ENCODE measurements at regions not wholly inside any gene's neighbourhood (a gene's known extent, or its start where the extent isn't known, plus 50 kb on each side); places are given as distances from the start of the nearest gene placed in this dataset.

GRCh38 chr5:123960526-123960925 is 448.5 kb downstream of the CSNK1G3 start:
- no peak overlapping the region for H3K27ac ChIP-seq (ENCODE audit: insufficient read length, low read depth, low read length)
- no peak overlapping the region for H4K5ac ChIP-seq (ENCODE audit: insufficient read length, low read depth, low read length)
- no peaks in the 10 kb centered on the region for H4K20me1 ChIP-seq (ENCODE audit: control insufficient read depth, insufficient read depth, insufficient read length)
- H3K56ac ChIP-seq (ENCODE audit: insufficient read length, low read depth, low read length), result no peak overlapping the region
- no peak overlapping the region for H3K23ac ChIP-seq (ENCODE audit: insufficient read length, low read depth, low read length)
- no peaks in the 10 kb centered on the region for H3K4me1 ChIP-seq (ENCODE audit: insufficient read depth, low read length)
- H2BK120ac ChIP-seq (ENCODE audit: low read depth, low read length, poor library complexity, severe bottlenecking), result no peak overlapping the region
- no peak overlapping the region for H4K8ac ChIP-seq (replicated peaks; ENCODE audit: insufficient read length, low read depth, low read length)
- H2AFZ ChIP-seq (ENCODE audit: low read length), result no peak overlapping the region
- TF ChIP-seq CTCF (conservative IDR thresholded peaks at IDR 0.05), result no peak
- H3K4me3 Mint-ChIP-seq, result no peak overlapping the region
- H4K91ac ChIP-seq (ENCODE audit: insufficient read length, low read depth, low read length), result no peak overlapping the region
- no peak overlapping the region for H2BK15ac ChIP-seq (ENCODE audit: low read depth, low read length)
- no peak overlapping the region for H2BK20ac ChIP-seq (ENCODE audit: low read depth, low read length, poor library complexity, severe bottlenecking)
- H3K36me3 Mint-ChIP-seq (ENCODE audit: insufficient read depth in 1 of 3, low read depth in 3 of 3), result peaks cover 0 to 10% (median 10%) of the 10 kb centered on the region in 3 experiments; a peak in 4 of 7 replicates
- H3T11ph ChIP-seq (ENCODE audit: low read length), result no peak overlapping the region
- no peak overlapping the region for H2BK12ac ChIP-seq (ENCODE audit: insufficient read length, low read depth, low read length)
- H3K23me2 ChIP-seq (ENCODE audit: insufficient read length, low read depth, low read length, poor library complexity, severe bottlenecking), result no peaks in the 10 kb centered on the region
- no peak overlapping the region for H3K27ac Mint-ChIP-seq
- no peaks in the 10 kb centered on the region for H3K27me3 Mint-ChIP-seq (ENCODE audit: low read depth)
- H2AK5ac ChIP-seq (ENCODE audit: insufficient read length, low read length), result no peak overlapping the region
- H3K4me1 Mint-ChIP-seq, result peaks cover 4 to 5% of the 10 kb centered on the region in 2 experiments; a peak in 2 of 4 replicates
- no peaks in the 10 kb centered on the region for H3K79me1 ChIP-seq (ENCODE audit: insufficient read depth, low read depth, low read length, poor library complexity, severe bottlenecking)
- no CpG with 5 or more reads among the region's 5 CpGs for WGBS (ENCODE audit: extremely low coverage, insufficient read length, low lambda C conversion rate)
- no peak overlapping the region for H3K4me2 ChIP-seq (ENCODE audit: insufficient read depth, insufficient read length, low read length)
- no peaks in the 10 kb centered on the region for H3K27me3 ChIP-seq (ENCODE audit: insufficient read depth, low read length)
- no peak overlapping the region for H3K14ac ChIP-seq (ENCODE audit: insufficient read depth, low read length)
- H3K9me3 Mint-ChIP-seq, result peaks cover 7 to 14% of the 10 kb centered on the region in 2 experiments; a peak in 3 of 5 replicates
- no peak overlapping the region for H3K4ac ChIP-seq (ENCODE audit: low read depth, low read length)
- H3K18ac ChIP-seq (ENCODE audit: insufficient read length, low read depth, low read length), result no peak overlapping the region
- H2BK5ac ChIP-seq (ENCODE audit: insufficient read length, low read length), result no peak overlapping the region
- H3K79me2 ChIP-seq (ENCODE audit: insufficient read depth, low read length), result no peaks in the 10 kb centered on the region
- no peak overlapping the region for H3K9ac ChIP-seq (ENCODE audit: extremely low read depth, insufficient read length, low read length)
- H3K9me3 ChIP-seq (ENCODE audit: control insufficient read depth, low read depth, low read length), result no peaks in the 10 kb centered on the region
- no peak for DNase-seq
